Amniotic epithelial cell (primary cell): ENCODE measurements at regions not wholly inside any gene's neighbourhood (a gene's known extent, or its start where the extent isn't known, plus 50 kb on each side); places are given as distances from the start of the nearest gene placed in this dataset.

Source experiments
- DNase-seq: peaks from one replicate; pipeline ENCODE4 v3.0.0-alpha.2; 2010; ENCODE audit warnings: low read depth

DNA sequence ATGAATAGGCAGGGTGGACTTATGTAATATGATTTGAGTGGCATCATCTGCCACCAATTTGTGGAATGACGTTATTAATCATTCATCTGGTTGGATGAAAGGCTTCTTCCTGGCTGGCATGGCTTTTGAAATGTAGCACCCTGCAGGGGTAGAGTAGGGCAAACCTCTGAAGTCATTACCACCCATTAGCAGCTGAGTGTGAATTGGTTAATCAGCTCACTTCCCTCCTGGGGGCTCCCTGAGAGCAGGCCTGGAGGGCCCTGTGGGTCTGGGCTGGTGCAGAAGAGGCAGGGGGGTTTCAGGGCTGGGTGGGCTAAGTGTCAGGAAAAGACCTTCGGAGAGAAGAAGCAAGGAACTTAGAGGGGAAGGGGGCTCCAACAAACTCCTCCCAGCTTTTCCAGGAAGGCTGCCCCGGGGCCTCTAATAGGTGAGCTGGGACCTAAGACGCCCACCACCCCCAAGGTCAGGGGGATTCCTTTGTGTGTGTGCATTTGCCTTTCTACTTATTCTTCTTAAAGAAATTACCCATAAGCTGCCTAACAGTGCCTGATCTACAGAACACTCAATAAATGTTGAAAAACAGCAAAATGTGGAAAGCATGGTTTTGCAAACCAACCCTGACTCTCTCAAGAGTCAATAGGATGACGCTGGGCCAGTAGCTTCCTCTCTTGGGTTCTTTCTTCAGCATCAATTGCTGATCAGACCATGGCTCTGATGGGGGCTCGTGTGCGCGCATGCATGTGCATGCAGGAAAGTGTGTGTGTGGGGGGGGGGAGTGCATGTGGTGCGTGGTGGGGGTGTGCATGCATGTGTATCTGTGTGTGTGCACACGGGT, 49.7 kb upstream of the ZNF516 start:
- no peak for DNase-seq
